Transverse colon (tissue), 4 donors: ENCODE measurements at regions not wholly inside any gene's neighbourhood (a gene's known extent, or its start where the extent isn't known, plus 50 kb on each side); places are given as distances from the start of the nearest gene placed in this dataset.

Source experiments
- DNase-seq: peaks from one replicate; pipeline ENCODE4 v3.0.0-alpha.2; 2019
- H3K27ac ChIP-seq, 4 donors: fragments of 200-600 bp; sonication (generic); 2 replicates each; pipeline ENCODE4 v1.5.1; 2016 to 2018; ENCODE audit warnings: inconsistent platforms in 4 of 4
- H3K27me3 ChIP-seq: fragments of 200-600 bp; sonication (generic); 2 replicates; pipeline ENCODE4 v1.5.1; 2017; ENCODE audit warnings: inconsistent platforms
- H3K36me3 ChIP-seq, 4 donors: fragments of 200-600 bp; sonication (generic); 2 replicates each; pipeline ENCODE4 v1.5.1; 2017 to 2019; ENCODE audit warnings: inconsistent platforms in 4 of 4
- H3K4me1 ChIP-seq, 4 donors: fragments of 200-600 bp; sonication (generic); 2 replicates each; pipeline ENCODE4 v1.5.1; 2017 to 2020; ENCODE audit warnings: inconsistent platforms in 4 of 4
- H3K4me3 ChIP-seq, 4 donors: fragments of 200-600 bp; sonication (generic); 1 replicate in 1 of 4; 2 replicates in 3 of 4; pipeline versions ENCODE4 v1.5.1 to v1.6.1; 2017 to 2019; ENCODE audit warnings: inconsistent platforms in 4 of 4
- H3K9me3 ChIP-seq, 2 donors: fragments of 200-600 bp; sonication (generic); 2 replicates each; pipeline ENCODE4 v1.5.1; 2017 to 2019; ENCODE audit warnings: inconsistent platforms in 2 of 2
- EP300 ChIP-seq: sonication (generic); formaldehyde crosslinking; IDR thresholded peaks from one replicate; pipeline ENCODE4 v1.6.1; 2017; ENCODE audit warnings: antibody characterized with exemption, low read depth
- POLR2A ChIP-seq: fragments of 450-650 bp; IDR thresholded peaks from one replicate; pipeline ENCODE4 v1.6.1; 2016; ENCODE audit warnings: antibody characterized with exemption, mild to moderate bottlenecking, moderate library complexity
- POLR2AphosphoS5 ChIP-seq, 3 donors: sonication (generic); formaldehyde crosslinking; IDR thresholded peaks; one replicate each; pipeline ENCODE4 v1.6.1; 2016; ENCODE audit warnings: antibody characterized with exemption in 3 of 3
- WGBS, 2 donors: methylation state at CpG; one replicate each; pipeline ENCODE4 v1.1.5; 2018; ENCODE audit warnings: low coverage in 1 of 2; 5-methylcytosine and 5-hydroxymethylcytosine counted together
- in situ Hi-C, 4 donors: fragments of 200-750 bp; cut with MboI; loops; one replicate each; pipeline versions ENCODE4 v1.15.0 to v1.15.1; 2017; ENCODE audit warnings: low sequenced_read_pairs in 3 of 4, low pct_ligation_motif_present in 1 of 4, low pct_unique_long_range_greater_than_20kb in 1 of 4
- intact Hi-C: fragments of 100-400 bp; cut with DNase I; formaldehyde crosslinking; loops from one replicate; pipeline ENCODE4 v1.15.1; 2023; ENCODE audit warnings: low total_unique reads
- TF ChIP-seq, protein P1 (sequence below), 5 experiments: fragments of 200-600 bp in 3 of 5; fragments of 450-650 bp in 2 of 5; sonication (generic) in 3 of 5; IDR thresholded peaks; 1 replicate in 2 of 5; 2 replicates in 3 of 5; pipeline ENCODE4 v1.5.1; 2016 to 2017; ENCODE audit warnings: antibody characterized with exemption in 5 of 5, inconsistent platforms in 3 of 5, mild to moderate bottlenecking in 2 of 5, moderate library complexity in 1 of 5

- Histone ChIP-seq H3K27me3 (no peaks in the 10 kb centered on the region), H3K36me3 (no peaks in the 10 kb centered on the region), H3K4me3 (no peak overlapping the region), H3K9me3 (no peaks in the 10 kb centered on the region), H3K4me1 (peaks cover 0 to 10% (median 6%) of the 10 kb centered on the region in 4 donors), H3K27ac (no peak overlapping the region)
- 94 to 100% methylated on average over 1 of the region's 1 CpG for WGBS, 2 donors
- intact Hi-C loops (no loop called here), in situ Hi-C loops (no loop called here)
- DNase-seq = no peak
- TF ChIP-seq EP300 = no peak
- TF ChIP-seq POLR2AphosphoS5 (IDR thresholded peaks at IDR 0.05) = no peak
- TF ChIP-seq POLR2A = no peak
- TF ChIP-seq, protein P1, sequence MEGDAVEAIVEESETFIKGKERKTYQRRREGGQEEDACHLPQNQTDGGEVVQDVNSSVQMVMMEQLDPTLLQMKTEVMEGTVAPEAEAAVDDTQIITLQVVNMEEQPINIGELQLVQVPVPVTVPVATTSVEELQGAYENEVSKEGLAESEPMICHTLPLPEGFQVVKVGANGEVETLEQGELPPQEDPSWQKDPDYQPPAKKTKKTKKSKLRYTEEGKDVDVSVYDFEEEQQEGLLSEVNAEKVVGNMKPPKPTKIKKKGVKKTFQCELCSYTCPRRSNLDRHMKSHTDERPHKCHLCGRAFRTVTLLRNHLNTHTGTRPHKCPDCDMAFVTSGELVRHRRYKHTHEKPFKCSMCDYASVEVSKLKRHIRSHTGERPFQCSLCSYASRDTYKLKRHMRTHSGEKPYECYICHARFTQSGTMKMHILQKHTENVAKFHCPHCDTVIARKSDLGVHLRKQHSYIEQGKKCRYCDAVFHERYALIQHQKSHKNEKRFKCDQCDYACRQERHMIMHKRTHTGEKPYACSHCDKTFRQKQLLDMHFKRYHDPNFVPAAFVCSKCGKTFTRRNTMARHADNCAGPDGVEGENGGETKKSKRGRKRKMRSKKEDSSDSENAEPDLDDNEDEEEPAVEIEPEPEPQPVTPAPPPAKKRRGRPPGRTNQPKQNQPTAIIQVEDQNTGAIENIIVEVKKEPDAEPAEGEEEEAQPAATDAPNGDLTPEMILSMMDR (IDR thresholded peaks at IDR 0.05) = no peak
Observed at GRCh38 chr2:144239726-144240125, 280.2 kb downstream of the ZEB2 start.

- TF ChIP-seq POLR2AphosphoS5 (IDR thresholded peaks at IDR 0.05) (no peak), EP300 (no peak), POLR2A (no peak)
- TF ChIP-seq, protein P1 (IDR thresholded peaks at IDR 0.05) = no peak
- no peak for DNase-seq
- intact Hi-C loops = no loop called here
Observed at GRCh38 chr2:144239306-144239705, 280.6 kb downstream of the ZEB2 start.

GRCh38 chr2:144237830-144238627, 281.9 kb downstream of the ZEB2 start:
- in situ Hi-C loops = no loop called here
- Histone ChIP-seq H3K27ac (no peak overlapping the region), H3K36me3 (no peaks in the 10 kb centered on the region), H3K27me3 (no peaks in the 10 kb centered on the region), H3K4me3 (no peak overlapping the region), H3K4me1 (peaks cover 0 to 10% (median 6%) of the 10 kb centered on the region in 4 donors), H3K9me3 (no peaks in the 10 kb centered on the region)
- no peak for DNase-seq
- TF ChIP-seq POLR2A = no peak
- TF ChIP-seq, protein P1 (IDR thresholded peaks at IDR 0.05) = no peak
- no peak for TF ChIP-seq POLR2AphosphoS5 (IDR thresholded peaks at IDR 0.05)
- no peak for TF ChIP-seq EP300
- intact Hi-C loops = no loop called here
- 54 to 100% methylated on average over 1 to 2 of the region's 2 CpGs for WGBS, 2 donors

More at GRCh38 chr2:144239306-144239705, 280.6 kb downstream of the ZEB2 start:
- H3K9me3 ChIP-seq = no peaks in the 10 kb centered on the region
- no peak overlapping the region for H3K4me3 ChIP-seq
- H3K27ac ChIP-seq = no peak overlapping the region
- in situ Hi-C loops = no loop called here
- no peaks in the 10 kb centered on the region for H3K27me3 ChIP-seq
- peaks cover 0 to 10% (median 6%) of the 10 kb centered on the region in 4 donors for H3K4me1 ChIP-seq
- no peaks in the 10 kb centered on the region for H3K36me3 ChIP-seq
- 81 to 90% methylated on average over 1 of the region's 1 CpG for WGBS, 2 donors

GRCh38 chr2:144237108-144237507, 282.8 kb downstream of the ZEB2 start:
- no peaks in the 10 kb centered on the region for H3K27me3 ChIP-seq
- no peak for DNase-seq
- intact Hi-C loops (no loop called here), in situ Hi-C loops (no loop called here)
- no peaks in the 10 kb centered on the region for H3K36me3 ChIP-seq
- no peak overlapping the region for H3K4me3 ChIP-seq
- peaks cover 0 to 10% (median 6%) of the 10 kb centered on the region in 4 donors for H3K4me1 ChIP-seq
- H3K27ac ChIP-seq = no peak overlapping the region
- 89 to 91% methylated on average over 3 to 4 of the region's 4 CpGs for WGBS, 2 donors
- H3K9me3 ChIP-seq = no peaks in the 10 kb centered on the region
- TF ChIP-seq EP300 (no peak), POLR2A (no peak), POLR2AphosphoS5 (IDR thresholded peaks at IDR 0.05) (no peak)
- TF ChIP-seq, protein P1 (IDR thresholded peaks at IDR 0.05) = no peak
